Kidney epithelial cell (primary cell): ENCODE measurements at regions not wholly inside any gene's neighbourhood (a gene's known extent, or its start where the extent isn't known, plus 50 kb on each side); places are given as distances from the start of the nearest gene placed in this dataset.

Experiments used
- DNase-seq: peaks from one replicate; pipeline ENCODE4 v3.0.0-alpha.2; 2010; ENCODE audit warnings: low read depth
- H3K27me3 ChIP-seq: 2 replicates; pipeline ENCODE4 v1.6.0; 2011; ENCODE audit warnings: low read length; ENCODE audit not compliant: control insufficient read depth, insufficient read depth
- H3K36me3 ChIP-seq: 2 replicates; pipeline ENCODE4 v1.5.1; 2011; ENCODE audit warnings: low read length; ENCODE audit not compliant: control insufficient read depth, insufficient read depth
- H3K4me3 ChIP-seq: 2 replicates; pipeline ENCODE4 v1.5.1; 2011; ENCODE audit warnings: low read depth, mild to moderate bottlenecking, control low read depth, low read length
- TF ChIP-seq, protein P1 (sequence below): IDR thresholded peaks from 2 replicates; pipeline ENCODE4 v1.5.1; 2011; ENCODE audit warnings: mild to moderate bottlenecking, moderate library complexity, low read length, control low read depth, inconsistent platforms; ENCODE audit not compliant: insufficient read depth, poor library complexity, severe bottlenecking

DNA sequence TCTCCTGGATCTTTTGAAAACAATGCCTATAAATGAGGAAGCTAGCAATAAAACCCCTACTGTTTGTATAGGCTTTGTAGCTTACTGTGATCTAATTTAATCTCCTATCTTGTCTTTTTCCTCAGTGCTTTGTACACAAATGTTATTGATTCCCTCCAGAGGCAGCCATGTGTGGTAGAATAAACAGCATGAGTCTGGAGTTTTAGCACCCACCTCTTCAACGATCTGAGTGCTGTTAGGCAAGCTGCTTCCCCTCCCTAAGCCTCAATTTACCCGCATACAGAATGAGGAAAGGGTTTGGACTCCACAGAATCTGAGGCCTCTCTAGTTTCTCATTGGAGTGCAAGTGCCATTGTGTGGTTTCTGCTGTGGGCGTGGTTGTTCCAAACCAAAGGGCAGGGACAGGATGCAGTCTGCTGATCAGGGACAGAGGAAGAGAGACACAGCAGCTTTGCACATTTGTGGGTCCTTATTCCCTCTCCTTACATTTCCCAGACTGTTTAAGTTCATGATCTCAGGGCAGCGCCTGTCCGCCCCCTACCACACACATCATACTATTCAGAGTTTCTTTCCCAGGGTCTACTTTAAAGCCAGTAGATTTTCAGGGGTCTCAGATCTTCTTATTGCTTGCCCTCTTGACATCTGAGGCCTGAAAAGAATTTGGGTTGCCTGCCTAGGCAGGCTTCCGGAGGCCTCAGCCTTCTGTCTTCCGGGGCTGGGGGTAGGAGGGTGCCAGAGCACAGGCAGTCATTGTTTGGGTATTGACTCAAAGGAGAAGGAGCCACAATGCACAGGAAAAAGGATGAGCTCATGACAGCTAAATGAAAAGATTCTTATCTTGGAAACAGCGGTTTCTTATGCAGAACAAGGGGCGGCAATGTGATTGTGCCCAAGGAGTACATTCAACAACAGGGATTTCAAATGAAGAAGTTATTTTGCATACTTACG is 114.9 kb upstream of the TEX13D start:
- TF ChIP-seq, protein P1, sequence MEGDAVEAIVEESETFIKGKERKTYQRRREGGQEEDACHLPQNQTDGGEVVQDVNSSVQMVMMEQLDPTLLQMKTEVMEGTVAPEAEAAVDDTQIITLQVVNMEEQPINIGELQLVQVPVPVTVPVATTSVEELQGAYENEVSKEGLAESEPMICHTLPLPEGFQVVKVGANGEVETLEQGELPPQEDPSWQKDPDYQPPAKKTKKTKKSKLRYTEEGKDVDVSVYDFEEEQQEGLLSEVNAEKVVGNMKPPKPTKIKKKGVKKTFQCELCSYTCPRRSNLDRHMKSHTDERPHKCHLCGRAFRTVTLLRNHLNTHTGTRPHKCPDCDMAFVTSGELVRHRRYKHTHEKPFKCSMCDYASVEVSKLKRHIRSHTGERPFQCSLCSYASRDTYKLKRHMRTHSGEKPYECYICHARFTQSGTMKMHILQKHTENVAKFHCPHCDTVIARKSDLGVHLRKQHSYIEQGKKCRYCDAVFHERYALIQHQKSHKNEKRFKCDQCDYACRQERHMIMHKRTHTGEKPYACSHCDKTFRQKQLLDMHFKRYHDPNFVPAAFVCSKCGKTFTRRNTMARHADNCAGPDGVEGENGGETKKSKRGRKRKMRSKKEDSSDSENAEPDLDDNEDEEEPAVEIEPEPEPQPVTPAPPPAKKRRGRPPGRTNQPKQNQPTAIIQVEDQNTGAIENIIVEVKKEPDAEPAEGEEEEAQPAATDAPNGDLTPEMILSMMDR: no peak
- H3K36me3 ChIP-seq: no peaks in the 10 kb centered on the region
- no peak for DNase-seq
- no peak overlapping the region for H3K4me3 ChIP-seq
- no peaks in the 10 kb centered on the region for H3K27me3 ChIP-seq

DNA sequence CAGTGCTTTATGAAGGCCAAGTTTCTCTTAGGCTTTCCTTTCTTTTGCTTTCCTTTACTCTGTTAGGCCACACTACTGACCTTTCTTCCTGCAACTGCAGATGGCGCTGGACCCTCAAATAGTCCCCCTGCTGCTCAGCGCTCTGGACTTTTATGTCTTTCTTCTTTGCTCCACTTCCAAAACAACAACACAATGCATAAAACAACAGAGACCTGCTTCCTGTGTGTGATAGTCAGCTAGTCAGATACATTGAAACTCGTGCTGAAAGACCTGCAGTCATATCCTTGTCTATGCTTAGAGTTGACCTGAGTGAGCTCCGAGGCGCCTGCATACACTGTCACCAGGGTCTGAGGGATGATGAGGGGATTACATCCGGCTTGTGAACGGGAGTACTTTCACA is 108.9 kb upstream of the TEX13D start:
- TF ChIP-seq, protein P1: no peak
- no peak for DNase-seq
- Histone ChIP-seq H3K4me3 (no peak overlapping the region), H3K36me3 (peaks cover 2% of the 10 kb centered on the region), H3K27me3 (no peaks in the 10 kb centered on the region)

DNA sequence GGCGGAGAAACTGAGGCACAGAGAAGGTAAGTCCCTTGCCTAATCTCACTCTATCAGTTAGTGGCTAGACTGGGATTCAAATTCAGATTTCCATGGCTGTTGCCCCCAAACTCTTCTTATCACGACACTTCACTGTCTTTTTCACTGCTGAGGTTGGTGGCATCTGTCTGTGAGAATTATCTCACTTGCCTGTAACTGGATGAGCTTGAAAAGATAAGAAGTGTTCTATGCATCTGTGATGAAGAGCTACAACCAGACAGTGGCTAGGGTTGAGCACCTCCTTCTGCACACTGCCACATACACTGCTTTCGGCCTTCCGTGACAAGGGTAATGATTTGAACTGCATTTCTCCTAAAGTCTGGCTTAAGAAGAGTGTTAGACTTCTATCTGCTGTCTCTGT is 107.9 kb upstream of the TEX13D start:
- peaks cover 2% of the 10 kb centered on the region for H3K36me3 ChIP-seq
- no peaks in the 10 kb centered on the region for H3K27me3 ChIP-seq
- no peak overlapping the region for H3K4me3 ChIP-seq
- DNase-seq: no peak
- TF ChIP-seq, protein P1: no peak

DNA sequence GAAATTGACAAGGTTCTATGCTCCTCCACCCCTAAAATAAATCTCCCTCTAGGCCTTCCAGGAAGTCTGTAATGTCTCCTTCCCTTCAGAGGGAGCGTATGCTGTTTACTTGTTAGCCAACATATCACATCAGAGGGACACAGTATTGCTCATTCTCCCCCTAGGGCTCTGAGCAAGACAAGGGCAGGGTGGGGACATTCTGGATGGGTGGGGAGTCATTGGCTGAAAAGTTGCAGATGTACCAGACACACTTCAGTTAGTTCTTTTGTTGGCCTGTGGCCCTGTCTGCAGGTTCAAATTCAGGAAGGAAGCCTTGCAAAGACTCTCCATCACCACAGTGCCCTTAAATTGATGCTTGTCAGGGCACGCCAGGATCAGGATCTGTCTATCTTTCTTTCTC is 106.3 kb upstream of the TEX13D start:
- H3K36me3 ChIP-seq: peaks cover 2% of the 10 kb centered on the region

GRCh38 chrX:124228849-124229248 is 103.6 kb upstream of the TEX13D start:
- no peak for DNase-seq
- Histone ChIP-seq H3K4me3 (no peak overlapping the region), H3K36me3 (no peaks in the 10 kb centered on the region), H3K27me3 (no peaks in the 10 kb centered on the region)
- TF ChIP-seq, protein P1: no peak

More for the DNA sequence above, 106.3 kb upstream of the TEX13D start:
- no peak overlapping the region for H3K4me3 ChIP-seq
- DNase-seq: no peak
- H3K27me3 ChIP-seq: no peaks in the 10 kb centered on the region
- TF ChIP-seq, protein P1: no peak
